Astrocyte (in vitro differentiated cells and primary cell): ENCODE measurements at regions not wholly inside any gene's neighbourhood (a gene's known extent, or its start where the extent isn't known, plus 50 kb on each side); places are given as distances from the start of the nearest gene placed in this dataset.

Experiments used
- DNase-seq: peaks from one replicate; pipeline ENCODE4 v3.0.0-alpha.2; 2010; ENCODE audit warnings: low read depth
- FAIRE-seq: peaks from 2 replicates; lab custom pipeline; 2011; peaks lifted over from hg19 to GRCh38; lab: Jason Lieb, UNC
- H2AFZ ChIP-seq: 2 replicates; pipeline ENCODE4 v1.6.0; 2012; ENCODE audit warnings: low read depth, low read length, inconsistent platforms
- H3K27ac ChIP-seq: 2 replicates; pipeline ENCODE4 v1.5.1; 2011; ENCODE audit warnings: low read depth, low read length, inconsistent platforms
- H3K27me3 ChIP-seq: 2 replicates; pipeline ENCODE4 v1.6.0; 2011; ENCODE audit warnings: low read length, inconsistent platforms; ENCODE audit not compliant: insufficient read depth
- H3K36me3 ChIP-seq: 2 replicates; pipeline ENCODE4 v1.5.1; 2011; ENCODE audit warnings: low read length, inconsistent platforms; ENCODE audit not compliant: insufficient read depth
- H3K4me1 ChIP-seq: 2 replicates; pipeline ENCODE4 v1.5.1; 2011; ENCODE audit warnings: low read length, inconsistent platforms; ENCODE audit not compliant: insufficient read depth
- H3K4me2 ChIP-seq: 2 replicates; pipeline ENCODE4 v1.6.0; 2012; ENCODE audit warnings: low read length, inconsistent platforms
- H3K4me3 ChIP-seq: 2 replicates; pipeline ENCODE4 v1.5.1; 2011; ENCODE audit warnings: low read depth, mild to moderate bottlenecking, low read length, inconsistent platforms; ENCODE audit not compliant: insufficient read depth
- H3K79me2 ChIP-seq: 2 replicates; pipeline ENCODE4 v1.6.0; 2012; ENCODE audit warnings: mild to moderate bottlenecking, low read length, inconsistent platforms; ENCODE audit not compliant: insufficient read depth
- H3K9ac ChIP-seq: 2 replicates; pipeline ENCODE4 v1.6.0; 2012; ENCODE audit warnings: mild to moderate bottlenecking, low read length, inconsistent platforms
- H3K9me3 ChIP-seq: 2 replicates; pipeline ENCODE4 v1.5.1; 2012; ENCODE audit warnings: low read depth, mild to moderate bottlenecking, low read length, inconsistent platforms; ENCODE audit not compliant: insufficient read depth
- H4K20me1 ChIP-seq: 2 replicates; pipeline ENCODE4 v1.6.0; 2012; ENCODE audit warnings: low read length, inconsistent platforms; ENCODE audit not compliant: insufficient read depth
- H3K27ac Mint-ChIP-seq: one replicate; pipeline ENCODE4 v1.8.0; 2021; ENCODE audit warnings: mild to moderate bottlenecking, mixed read lengths; ENCODE audit not compliant: unreplicated experiment
- H3K27me3 Mint-ChIP-seq: one replicate; pipeline ENCODE4 v1.8.0; 2021; ENCODE audit warnings: low read depth, mixed read lengths; ENCODE audit not compliant: unreplicated experiment
- H3K36me3 Mint-ChIP-seq: one replicate; pipeline ENCODE4 v1.8.0; 2021; ENCODE audit warnings: low read depth, mixed read lengths; ENCODE audit not compliant: unreplicated experiment
- H3K4me1 Mint-ChIP-seq: one replicate; pipeline ENCODE4 v1.8.0; 2021; ENCODE audit warnings: low read depth, mixed read lengths; ENCODE audit not compliant: unreplicated experiment
- H3K4me3 Mint-ChIP-seq: one replicate; pipeline ENCODE4 v1.8.0; 2021; ENCODE audit warnings: mild to moderate bottlenecking, moderate library complexity, mixed read lengths; ENCODE audit not compliant: unreplicated experiment
- H3K9me3 Mint-ChIP-seq: one replicate; pipeline ENCODE4 v1.8.0; 2021; ENCODE audit warnings: mild to moderate bottlenecking, mixed read lengths; ENCODE audit not compliant: unreplicated experiment
- CTCF ChIP-seq: IDR thresholded peaks from 2 replicates; pipeline ENCODE4 v1.5.1; 2011; ENCODE audit warnings: low read depth, mild to moderate bottlenecking, inconsistent platforms, low read length, moderate library complexity; ENCODE audit not compliant: insufficient read depth
- EZH2 ChIP-seq: IDR thresholded peaks from 2 replicates; pipeline ENCODE4 v1.6.1; 2012; ENCODE audit warnings: mild to moderate bottlenecking, low read length, inconsistent platforms; ENCODE audit not compliant: insufficient read depth

- Histone ChIP-seq H3K27me3 (no peaks in the 10 kb centered on the region), H4K20me1 (no peaks in the 10 kb centered on the region), H3K79me2 (no peaks in the 10 kb centered on the region), H3K36me3 (no peaks in the 10 kb centered on the region), H3K9me3 (no peaks in the 10 kb centered on the region), H3K9ac (no peak overlapping the region), H3K4me3 (no peak overlapping the region), H2AFZ (no peak overlapping the region), H3K4me2 (no peak overlapping the region), H3K27ac (no peak overlapping the region), H3K4me1 (no peaks in the 10 kb centered on the region)
- Mint-ChIP-seq H3K36me3 (no peaks in the 10 kb centered on the region), H3K27ac (no peak overlapping the region), H3K4me1 (no peaks in the 10 kb centered on the region), H3K27me3 (peaks cover 5% of the 10 kb centered on the region), H3K4me3 (no peak overlapping the region), H3K9me3 (peaks cover 9% of the 10 kb centered on the region)
- FAIRE-seq: no peak
- TF ChIP-seq CTCF (no peak), EZH2 (no peak)
- peak; percentile 37 for DNase-seq
Measured at GRCh38 chr5:173812811-173813550, 75.2 kb upstream of the CPEB4 start.

GRCh38 chr5:173814053-173814452 is 74.1 kb upstream of the CPEB4 start:
- Histone ChIP-seq H3K4me1 (no peaks in the 10 kb centered on the region), H3K9ac (no peak overlapping the region), H3K36me3 (no peaks in the 10 kb centered on the region), H3K4me3 (no peak overlapping the region), H3K27ac (no peak overlapping the region), H4K20me1 (no peaks in the 10 kb centered on the region), H3K4me2 (no peak overlapping the region), H2AFZ (no peak overlapping the region), H3K27me3 (no peaks in the 10 kb centered on the region), H3K9me3 (no peaks in the 10 kb centered on the region), H3K79me2 (no peaks in the 10 kb centered on the region)
- TF ChIP-seq EZH2 (no peak), CTCF (no peak)
- Mint-ChIP-seq H3K4me3 (no peak overlapping the region), H3K4me1 (no peaks in the 10 kb centered on the region), H3K36me3 (no peaks in the 10 kb centered on the region), H3K27ac (no peak overlapping the region), H3K27me3 (peaks cover 5% of the 10 kb centered on the region), H3K9me3 (peaks cover 9% of the 10 kb centered on the region)
- DNase-seq: no peak
- FAIRE-seq: no peak

GRCh38 chr5:173815571-173815970 is 72.6 kb upstream of the CPEB4 start:
- Histone ChIP-seq H3K4me3 (no peak overlapping the region), H2AFZ (no peak overlapping the region), H3K27me3 (no peaks in the 10 kb centered on the region), H3K4me1 (no peaks in the 10 kb centered on the region), H3K27ac (no peak overlapping the region), H3K79me2 (no peaks in the 10 kb centered on the region), H3K36me3 (no peaks in the 10 kb centered on the region), H3K9ac (no peak overlapping the region), H4K20me1 (no peaks in the 10 kb centered on the region), H3K9me3 (no peaks in the 10 kb centered on the region), H3K4me2 (no peak overlapping the region)
- no peak for FAIRE-seq
- H3K27ac Mint-ChIP-seq: no peak overlapping the region
- peaks cover 12% of the 10 kb centered on the region for H3K9me3 Mint-ChIP-seq
- no peaks in the 10 kb centered on the region for H3K4me1 Mint-ChIP-seq
- DNase-seq: no peak
- no peak overlapping the region for H3K4me3 Mint-ChIP-seq
- peaks cover 5% of the 10 kb centered on the region for H3K27me3 Mint-ChIP-seq
- TF ChIP-seq CTCF: no peak
- no peaks in the 10 kb centered on the region for H3K36me3 Mint-ChIP-seq
